Astrocyte of the hippocampus (primary cell): ENCODE measurements at regions not wholly inside any gene's neighbourhood (a gene's known extent, or its start where the extent isn't known, plus 50 kb on each side); places are given as distances from the start of the nearest gene placed in this dataset.
A peak's percentile ranks its signal among the peaks of the same experiment; 100 is the strongest.

Experiments used
- DNase-seq: peaks from one replicate; pipeline ENCODE4 v3.0.0; 2011; ENCODE audit warnings: low read depth, low spot score

- DNase-seq: peak; percentile 6
Measured at GRCh38 chr1:96281491-96281890, 440.1 kb upstream of the PTBP2 start.

GRCh38 chr1:96290033-96290432 is 431.6 kb upstream of the PTBP2 start:
- DNase-seq: no peak

GRCh38 chr1:96290801-96291200 is 430.8 kb upstream of the PTBP2 start:
- no peak for DNase-seq

- DNase-seq: no peak
Measured at GRCh38 chr1:96291468-96291867, 430.1 kb upstream of the PTBP2 start.

- DNase-seq: no peak
Measured at GRCh38 chr1:96292141-96292540, 429.4 kb upstream of the PTBP2 start.

GRCh38 chr1:96296991-96297390 is 424.6 kb upstream of the PTBP2 start:
- no peak for DNase-seq

- no peak for DNase-seq
Measured at GRCh38 chr1:96306809-96307560, 414.6 kb upstream of the PTBP2 start.

GRCh38 chr1:96308314-96308713 is 413.3 kb upstream of the PTBP2 start:
- DNase-seq: no peak

GRCh38 chr1:96309783-96310182 is 411.8 kb upstream of the PTBP2 start:
- DNase-seq: peak; percentile 63

GRCh38 chr1:96313216-96313615 is 408.4 kb upstream of the PTBP2 start:
- DNase-seq: peak; percentile 83

- peak; percentile 18 for DNase-seq
Measured at GRCh38 chr1:96329121-96329520, 392.5 kb upstream of the PTBP2 start.

- no peak for DNase-seq
Measured at GRCh38 chr1:96331596-96331995, 390.0 kb upstream of the PTBP2 start.

- DNase-seq: no peak
Measured at GRCh38 chr1:96333522-96334235, 387.9 kb upstream of the PTBP2 start.

- no peak for DNase-seq
Measured at GRCh38 chr1:96334236-96334557, 387.4 kb upstream of the PTBP2 start.

GRCh38 chr1:96338622-96339021 is 383.0 kb upstream of the PTBP2 start:
- DNase-seq: no peak

- DNase-seq: no peak
Measured at GRCh38 chr1:96340686-96341085, 380.9 kb upstream of the PTBP2 start.

GRCh38 chr1:96346719-96347118 is 374.9 kb upstream of the PTBP2 start:
- no peak for DNase-seq

- DNase-seq: no peak
Measured at GRCh38 chr1:96349896-96350295, 371.7 kb upstream of the PTBP2 start.

- DNase-seq: no peak
Measured at GRCh38 chr1:96352733-96353132, 368.9 kb upstream of the PTBP2 start.

GRCh38 chr1:96355521-96355920 is 366.1 kb upstream of the PTBP2 start:
- no peak for DNase-seq

- DNase-seq: no peak
Measured at GRCh38 chr1:96355961-96356360, 365.6 kb upstream of the PTBP2 start.

- DNase-seq: no peak
Measured at GRCh38 chr1:96357141-96357765, 364.3 kb upstream of the PTBP2 start.

GRCh38 chr1:96358057-96358456 is 363.5 kb upstream of the PTBP2 start:
- no peak for DNase-seq
